Subcutaneous abdominal adipose tissue (tissue), 5 donors: ENCODE measurements at regions not wholly inside any gene's neighbourhood (a gene's known extent, or its start where the extent isn't known, plus 50 kb on each side); places are given as distances from the start of the nearest gene placed in this dataset.

Experiments used
- H3K27ac ChIP-seq: one replicate; pipeline ENCODE4 v1.7.0; 2013; ENCODE audit warnings: low read depth, mild to moderate bottlenecking, inconsistent platforms, low read length, moderate library complexity
- H3K27me3 ChIP-seq, 5 donors: one replicate each; pipeline ENCODE4 v1.7.0; 2013; ENCODE audit warnings: low read length in 5 of 5, inconsistent platforms in 1 of 5; ENCODE audit not compliant: control insufficient read depth in 5 of 5, insufficient read depth in 4 of 5
- H3K36me3 ChIP-seq, 5 donors: one replicate each; pipeline ENCODE4 v1.7.0; 2013; ENCODE audit warnings: low read length in 5 of 5; ENCODE audit not compliant: control insufficient read depth in 5 of 5, insufficient read depth in 5 of 5
- H3K4me1 ChIP-seq, 5 donors: one replicate each; pipeline ENCODE4 v1.7.0; 2013; ENCODE audit warnings: low read length in 5 of 5, mild to moderate bottlenecking in 3 of 5, moderate library complexity in 1 of 5; ENCODE audit not compliant: control insufficient read depth in 5 of 5, insufficient read depth in 5 of 5
- H3K4me3 ChIP-seq, 5 donors: one replicate each; pipeline ENCODE4 v1.7.0; 2013; ENCODE audit warnings: low read length in 5 of 5, low read depth in 1 of 5
- H3K9ac ChIP-seq, 5 donors: one replicate each; pipeline ENCODE4 v1.7.0; 2013; ENCODE audit warnings: low read length in 5 of 5, mild to moderate bottlenecking in 4 of 5, moderate library complexity in 3 of 5
- H3K9me3 ChIP-seq, 5 donors: one replicate each; pipeline ENCODE4 v1.7.0; 2013; ENCODE audit warnings: low read length in 5 of 5; ENCODE audit not compliant: control insufficient read depth in 5 of 5
- donor health status: healthy.
- donor health status: healthy.
- donor health status: healthy.
- donor health status: healthy.
- donor health status: healthy.

GRCh38 chr11:15563054-15563453, 448.3 kb downstream of the INSC start:
- no peaks in the 10 kb centered on the region for H3K9me3 ChIP-seq
- H3K9ac ChIP-seq, result no peak overlapping the region
- no peak overlapping the region for H3K27ac ChIP-seq
- no peaks in the 10 kb centered on the region for H3K36me3 ChIP-seq
- peaks cover 0 to 5% (median 0%) of the 10 kb centered on the region in 5 donors for H3K27me3 ChIP-seq
- peaks cover 0 to 3% (median 0%) of the 10 kb centered on the region in 5 donors for H3K4me1 ChIP-seq
- H3K4me3 ChIP-seq, result no peak overlapping the region

- no peak overlapping the region for H3K4me3 ChIP-seq
- no peak overlapping the region for H3K27ac ChIP-seq
- no peak overlapping the region for H3K9ac ChIP-seq
- H3K4me1 ChIP-seq, result peaks cover 0 to 17% (median 0%) of the 10 kb centered on the region in 5 donors
- no peaks in the 10 kb centered on the region for H3K9me3 ChIP-seq
- H3K36me3 ChIP-seq, result no peaks in the 10 kb centered on the region
- no peaks in the 10 kb centered on the region for H3K27me3 ChIP-seq
Measured at GRCh38 chr11:15565880-15566279, 451.2 kb downstream of the INSC start.

GRCh38 chr11:15568440-15568839, 453.7 kb downstream of the INSC start:
- Histone ChIP-seq H3K4me1 (peaks cover 0 to 17% (median 0%) of the 10 kb centered on the region in 5 donors), H3K9me3 (no peaks in the 10 kb centered on the region), H3K27ac (no peak overlapping the region), H3K27me3 (no peaks in the 10 kb centered on the region), H3K9ac (no peak overlapping the region), H3K36me3 (no peaks in the 10 kb centered on the region), H3K4me3 (no peak overlapping the region)

DNA sequence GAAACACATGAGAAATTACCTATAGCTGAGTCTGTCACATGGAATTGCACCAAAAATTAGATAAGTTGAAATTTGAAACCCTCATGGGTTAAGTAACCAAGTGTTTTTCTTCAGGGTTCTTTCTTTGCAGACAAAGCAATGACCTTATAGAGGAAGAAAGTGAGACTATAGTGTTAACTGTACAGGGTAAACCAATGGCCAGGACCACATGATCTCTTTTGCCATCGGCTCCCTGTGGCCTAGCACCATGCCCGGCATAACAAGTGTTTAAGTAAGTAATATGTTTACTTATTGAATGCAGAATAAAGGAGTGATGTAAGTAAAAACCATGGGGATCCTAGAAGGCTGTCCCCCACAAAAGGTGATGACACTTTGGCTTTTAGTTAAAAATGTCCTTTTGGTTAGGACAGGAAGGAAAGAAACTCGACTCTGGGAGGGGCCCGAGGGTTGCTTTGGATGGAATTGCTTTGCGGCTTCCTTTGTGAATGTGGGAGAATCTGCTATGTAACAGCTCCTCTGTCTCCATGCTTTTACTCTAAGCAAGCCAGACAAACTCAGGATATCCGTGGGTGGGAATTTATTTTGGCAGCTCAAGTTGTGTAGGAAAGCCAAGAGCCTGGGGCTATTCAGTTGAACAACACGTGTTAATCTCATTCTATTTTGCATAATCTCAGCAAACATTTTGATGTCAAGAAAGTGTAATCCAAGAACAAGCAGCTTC, 454.7 kb downstream of the INSC start:
- H3K9me3 ChIP-seq, result no peaks in the 10 kb centered on the region
- no peaks in the 10 kb centered on the region for H3K27me3 ChIP-seq
- H3K4me3 ChIP-seq, result no peak overlapping the region
- H3K9ac ChIP-seq, result no peak overlapping the region
- peaks cover 0 to 17% (median 0%) of the 10 kb centered on the region in 5 donors for H3K4me1 ChIP-seq
- H3K36me3 ChIP-seq, result no peaks in the 10 kb centered on the region
- H3K27ac ChIP-seq, result no peak overlapping the region

- no peak overlapping the region for H3K9ac ChIP-seq
- H3K9me3 ChIP-seq, result no peaks in the 10 kb centered on the region
- H3K4me1 ChIP-seq, result no peaks in the 10 kb centered on the region
- H3K4me3 ChIP-seq, result no peak overlapping the region
- no peaks in the 10 kb centered on the region for H3K36me3 ChIP-seq
- H3K27me3 ChIP-seq, result no peaks in the 10 kb centered on the region
- no peak overlapping the region for H3K27ac ChIP-seq
Measured at GRCh38 chr11:15575409-15575808, 460.7 kb downstream of the INSC start.

DNA sequence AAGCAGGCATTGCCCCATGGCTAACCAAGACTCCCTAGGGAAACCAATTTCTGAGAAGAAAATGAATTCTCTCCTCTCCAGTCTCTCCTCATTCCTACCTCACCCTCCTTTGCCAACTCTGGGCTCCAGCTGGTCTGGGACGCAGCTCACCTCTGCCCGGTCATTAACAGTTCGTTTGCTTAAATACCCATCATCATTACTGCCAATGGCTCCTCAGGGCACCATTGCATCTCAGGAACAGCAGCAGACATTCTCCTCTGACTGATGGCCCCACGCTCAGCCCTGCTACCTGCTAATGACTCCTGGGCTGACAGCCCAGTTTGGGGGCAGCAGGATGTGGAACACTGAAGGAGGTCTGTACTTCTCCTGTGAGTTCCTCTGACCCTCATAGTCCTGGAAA, 462.0 kb downstream of the INSC start:
- Histone ChIP-seq H3K9me3 (no peaks in the 10 kb centered on the region), H3K36me3 (no peaks in the 10 kb centered on the region), H3K27me3 (no peaks in the 10 kb centered on the region), H3K27ac (no peak overlapping the region), H3K4me1 (no peaks in the 10 kb centered on the region), H3K4me3 (no peak overlapping the region), H3K9ac (no peak overlapping the region)

DNA sequence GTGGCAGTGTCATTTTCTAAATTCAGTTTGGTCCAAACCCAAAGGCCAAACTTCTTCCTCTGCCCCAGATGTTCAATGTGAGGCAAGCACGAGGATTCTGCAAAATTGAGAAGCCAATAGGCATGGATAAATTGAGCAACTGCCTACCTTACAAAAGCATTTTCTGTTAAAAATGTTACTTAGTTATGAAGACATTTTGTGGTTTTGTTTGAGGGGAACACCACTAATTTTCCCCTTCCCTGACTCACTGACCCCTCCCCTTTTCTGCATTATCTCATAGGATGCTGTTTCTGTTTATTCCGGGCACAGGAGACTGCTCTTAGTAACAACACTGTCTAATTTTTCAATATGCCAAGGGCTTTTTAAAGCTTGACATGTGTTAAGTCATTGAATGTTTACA, 462.8 kb downstream of the INSC start:
- no peaks in the 10 kb centered on the region for H3K27me3 ChIP-seq
- H3K36me3 ChIP-seq, result no peaks in the 10 kb centered on the region
- H3K4me1 ChIP-seq, result no peaks in the 10 kb centered on the region
- H3K4me3 ChIP-seq, result no peak overlapping the region
- no peak overlapping the region for H3K27ac ChIP-seq
- no peaks in the 10 kb centered on the region for H3K9me3 ChIP-seq
- no peak overlapping the region for H3K9ac ChIP-seq

DNA sequence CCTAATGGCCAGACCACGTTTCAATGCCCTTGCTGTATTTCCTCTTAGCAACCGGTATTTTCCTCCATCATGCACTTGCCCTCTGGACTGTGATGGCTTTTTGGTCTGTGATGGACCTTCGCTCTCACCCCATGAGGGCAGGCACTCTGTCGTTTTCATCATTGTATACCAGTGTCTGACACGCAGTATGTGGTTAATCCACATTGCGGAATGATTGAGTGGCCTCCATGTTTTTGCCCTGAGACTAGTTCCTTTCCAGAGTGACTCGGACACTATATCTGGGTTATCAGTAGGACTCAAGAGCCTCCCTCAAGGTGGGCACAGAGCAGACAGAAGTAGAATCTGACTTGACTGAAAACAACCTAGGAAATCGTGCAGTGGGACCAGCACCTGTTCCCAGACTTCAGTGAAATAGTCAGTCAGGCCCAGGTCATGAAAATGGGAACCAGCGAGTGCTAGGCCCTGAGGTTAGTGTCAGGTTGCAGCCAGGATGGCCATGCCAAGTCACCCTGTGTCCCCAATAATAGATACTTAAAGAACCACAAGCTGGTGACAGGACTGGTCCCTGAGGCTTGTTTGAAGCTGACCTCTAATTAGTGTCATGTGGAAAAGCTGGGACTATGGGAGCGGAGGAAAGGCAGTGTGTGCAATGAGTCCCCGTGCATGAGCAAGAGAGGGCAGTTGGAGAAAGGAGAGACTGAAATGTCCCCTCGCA, 464.7 kb downstream of the INSC start:
- Histone ChIP-seq H3K9ac (no peak overlapping the region), H3K27ac (no peak overlapping the region), H3K27me3 (no peaks in the 10 kb centered on the region)

DNA sequence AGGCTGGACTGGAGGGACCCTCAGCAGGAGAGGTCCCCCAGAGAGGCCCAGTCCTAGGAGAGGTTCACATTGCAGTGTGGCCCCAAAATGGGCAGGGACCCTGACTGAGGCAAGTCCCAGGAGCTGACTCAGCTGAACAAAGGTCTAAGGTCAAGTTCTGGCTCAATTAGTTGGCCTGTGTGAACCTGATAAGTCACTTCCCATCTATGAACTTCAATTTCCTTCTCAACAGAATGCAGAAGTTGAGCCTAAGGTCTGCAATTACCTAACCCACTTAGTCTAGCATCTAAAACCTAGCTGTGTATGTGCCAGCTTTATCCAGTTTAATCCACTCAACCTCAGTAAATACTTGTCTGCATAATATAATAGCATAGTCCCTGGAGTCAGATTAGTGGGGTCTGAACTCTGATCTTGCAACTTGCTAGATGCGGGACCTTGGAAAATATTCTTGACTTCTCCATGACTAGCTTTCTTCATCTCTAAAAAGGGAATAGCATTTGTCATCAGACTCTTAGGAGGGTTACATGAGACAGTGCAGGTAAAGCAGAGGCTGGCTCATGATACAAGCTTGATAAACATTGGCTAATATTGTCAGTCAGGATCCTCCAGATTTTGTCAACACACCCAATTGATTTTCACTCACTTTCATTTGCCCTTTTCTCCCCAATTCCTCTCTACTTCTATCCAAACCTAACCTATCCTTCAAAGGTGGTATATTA, 465.5 kb downstream of the INSC start:
- no peaks in the 10 kb centered on the region for H3K27me3 ChIP-seq
- H3K27ac ChIP-seq, result no peak overlapping the region
- H3K36me3 ChIP-seq, result no peaks in the 10 kb centered on the region
- H3K9me3 ChIP-seq, result no peaks in the 10 kb centered on the region
- H3K9ac ChIP-seq, result no peak overlapping the region
- no peak overlapping the region for H3K4me3 ChIP-seq
- no peaks in the 10 kb centered on the region for H3K4me1 ChIP-seq

More for the DNA sequence above, 464.7 kb downstream of the INSC start:
- H3K4me1 ChIP-seq, result no peaks in the 10 kb centered on the region
- no peak overlapping the region for H3K4me3 ChIP-seq
- H3K36me3 ChIP-seq, result no peaks in the 10 kb centered on the region
- H3K9me3 ChIP-seq, result no peaks in the 10 kb centered on the region

DNA sequence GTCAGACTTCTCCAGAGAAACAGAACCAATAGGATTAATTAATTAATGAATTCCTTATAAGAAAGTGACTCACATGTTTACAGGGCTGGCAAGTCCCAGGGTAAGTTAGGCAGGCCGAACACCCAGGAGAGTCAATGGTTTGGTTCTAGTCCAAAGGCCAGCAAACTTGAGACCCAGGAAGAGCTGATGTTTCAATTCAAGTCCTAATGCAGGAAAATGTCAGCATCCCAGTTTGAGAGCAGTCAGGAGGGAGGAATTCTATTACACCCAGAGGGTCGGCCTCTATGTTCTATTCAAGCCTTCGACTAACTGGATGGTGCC, 466.0 kb downstream of the INSC start:
- H3K9ac ChIP-seq, result no peak overlapping the region
- H3K9me3 ChIP-seq, result no peaks in the 10 kb centered on the region
- no peaks in the 10 kb centered on the region for H3K27me3 ChIP-seq
- no peaks in the 10 kb centered on the region for H3K36me3 ChIP-seq
- no peak overlapping the region for H3K27ac ChIP-seq
- no peak overlapping the region for H3K4me3 ChIP-seq
- H3K4me1 ChIP-seq, result no peaks in the 10 kb centered on the region
